ENCODE measurements at regions not wholly inside any gene's neighbourhood (a gene's known extent, or its start where the extent isn't known, plus 50 kb on each side); places are given as distances from the start of the nearest gene placed in this dataset.
"Not testable (repeated sequence)": the region's sequence is repeated elsewhere in the genome, so short reads cannot be mapped to it uniquely, and the experiment has no call there.

- DNase-seq = no peak
These were observed 158.8 kb upstream of the GADL1 start for GRCh38 chr3:31053299-31053698.

- DNase-seq = no peak
These were observed 159.6 kb upstream of the GADL1 start for GRCh38 chr3:31054032-31054431.

GRCh38 chr3:31055757-31056156 lies 161.3 kb upstream of the GADL1 start:
- DNase-seq = no peak

- no peak for DNase-seq
These were observed 163.4 kb upstream of the GADL1 start for GRCh38 chr3:31057891-31058290.

- no peak for DNase-seq
These were observed 169.6 kb upstream of the GADL1 start for GRCh38 chr3:31064021-31064420.

GRCh38 chr3:31065765-31066164 lies 171.3 kb upstream of the GADL1 start:
- no peak for DNase-seq

GRCh38 chr3:31067004-31067403 lies 172.5 kb upstream of the GADL1 start:
- no peak for DNase-seq

- no peak for DNase-seq
These were observed 181.0 kb upstream of the GADL1 start for GRCh38 chr3:31075471-31075870.

- DNase-seq = no peak
These were observed 181.4 kb upstream of the GADL1 start for GRCh38 chr3:31075876-31076275.

- DNase-seq = no peak
These were observed 182.7 kb upstream of the GADL1 start for GRCh38 chr3:31077021-31077601.

- DNase-seq = no peak
These were observed 183.4 kb upstream of the GADL1 start for GRCh38 chr3:31077826-31078225.

GRCh38 chr3:31079689-31080088 lies 185.2 kb upstream of the GADL1 start:
- DNase-seq = no peak

- DNase-seq = no peak
These were observed 186.7 kb upstream of the GADL1 start for GRCh38 chr3:31081018-31081662.

- DNase-seq = no peak
These were observed 191.7 kb upstream of the GADL1 start for GRCh38 chr3:31086148-31086547.

GRCh38 chr3:31086698-31087097 lies 192.2 kb upstream of the GADL1 start:
- DNase-seq = no peak

GRCh38 chr3:31091748-31092147 lies 197.3 kb upstream of the GADL1 start:
- DNase-seq = no peak

- no peak for DNase-seq
These were observed 198.5 kb upstream of the GADL1 start for GRCh38 chr3:31092748-31093589.

GRCh38 chr3:31093606-31094005 lies 199.1 kb upstream of the GADL1 start:
- no peak for DNase-seq

- DNase-seq = no peak
These were observed 199.6 kb upstream of the GADL1 start for GRCh38 chr3:31094048-31094447.

- DNase-seq = no peak
These were observed 200.8 kb upstream of the GADL1 start for GRCh38 chr3:31095255-31095654.

GRCh38 chr3:31096661-31097395 lies 202.4 kb upstream of the GADL1 start:
- DNase-seq = no peak

GRCh38 chr3:31100519-31100918 lies 206.1 kb upstream of the GADL1 start:
- DNase-seq = no peak

GRCh38 chr3:31101285-31101684 lies 206.8 kb upstream of the GADL1 start:
- DNase-seq = not testable (repeated sequence)
